Neural cell (in vitro differentiated cells): ENCODE measurements at regions not wholly inside any gene's neighbourhood (a gene's known extent, or its start where the extent isn't known, plus 50 kb on each side); places are given as distances from the start of the nearest gene placed in this dataset.

Experiments used
- EZH2 ChIP-seq: fragments of 200-600, 300-800 bp; shearing (Covaris generic), sonication (generic); IDR thresholded peaks from 2 replicates; pipeline ENCODE4 v1.6.1; 2014; ENCODE audit warnings: antibody characterized with exemption, low read length, borderline replicate concordance, mild to moderate bottlenecking; ENCODE audit not compliant: insufficient read depth, poor library complexity, severe bottlenecking
- POLR2AphosphoS5 ChIP-seq: IDR thresholded peaks from 2 replicates; pipeline ENCODE4 v1.6.1; 2012
- RAD21 ChIP-seq: fragments of 450-650 bp; conservative IDR thresholded peaks from 2 replicates; pipeline ENCODE4 v1.6.1; 2014; ENCODE audit warnings: antibody characterized with exemption, mild to moderate bottlenecking, moderate library complexity
- SMC3 ChIP-seq: fragments of 450-650 bp; conservative IDR thresholded peaks from 2 replicates; pipeline ENCODE4 v1.6.1; 2014; ENCODE audit warnings: antibody characterized with exemption, mild to moderate bottlenecking, moderate library complexity; ENCODE audit not compliant: poor library complexity
- TAF1 ChIP-seq: IDR thresholded peaks from 2 replicates; pipeline ENCODE4 v1.6.1; 2012; ENCODE audit warnings: low read depth
- TF ChIP-seq, protein P1 (sequence below): fragments of 450-650 bp; IDR thresholded peaks from 2 replicates; pipeline ENCODE4 v1.5.1; 2014; ENCODE audit warnings: antibody characterized with exemption, mild to moderate bottlenecking, moderate library complexity; ENCODE audit not compliant: poor library complexity, severe bottlenecking
- TF ChIP-seq, protein P2 (sequence below): IDR thresholded peaks from 2 replicates; pipeline ENCODE4 v1.6.1; 2012; ENCODE audit warnings: borderline replicate concordance

DNA sequence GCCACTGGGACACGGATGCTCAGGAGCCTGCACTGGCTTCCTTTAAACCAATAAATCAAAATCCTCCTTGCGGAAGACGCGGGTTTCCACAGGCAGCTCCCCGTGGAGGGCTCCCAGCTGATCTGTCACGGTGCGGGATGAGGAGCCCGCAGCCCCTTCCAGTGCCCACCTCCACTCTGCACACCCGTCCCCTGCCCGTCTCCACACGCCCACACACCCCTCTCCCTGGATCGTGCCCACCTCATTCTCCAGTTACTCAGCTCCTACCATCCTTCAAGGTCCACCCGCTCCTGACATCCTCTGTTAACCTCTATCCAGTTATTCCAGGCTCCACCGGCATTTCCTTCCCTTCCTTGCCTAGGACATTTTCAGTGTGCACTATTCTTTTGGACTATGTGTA lies 895.9 kb downstream of the TRIML1 start:
- TF ChIP-seq, protein P1, sequence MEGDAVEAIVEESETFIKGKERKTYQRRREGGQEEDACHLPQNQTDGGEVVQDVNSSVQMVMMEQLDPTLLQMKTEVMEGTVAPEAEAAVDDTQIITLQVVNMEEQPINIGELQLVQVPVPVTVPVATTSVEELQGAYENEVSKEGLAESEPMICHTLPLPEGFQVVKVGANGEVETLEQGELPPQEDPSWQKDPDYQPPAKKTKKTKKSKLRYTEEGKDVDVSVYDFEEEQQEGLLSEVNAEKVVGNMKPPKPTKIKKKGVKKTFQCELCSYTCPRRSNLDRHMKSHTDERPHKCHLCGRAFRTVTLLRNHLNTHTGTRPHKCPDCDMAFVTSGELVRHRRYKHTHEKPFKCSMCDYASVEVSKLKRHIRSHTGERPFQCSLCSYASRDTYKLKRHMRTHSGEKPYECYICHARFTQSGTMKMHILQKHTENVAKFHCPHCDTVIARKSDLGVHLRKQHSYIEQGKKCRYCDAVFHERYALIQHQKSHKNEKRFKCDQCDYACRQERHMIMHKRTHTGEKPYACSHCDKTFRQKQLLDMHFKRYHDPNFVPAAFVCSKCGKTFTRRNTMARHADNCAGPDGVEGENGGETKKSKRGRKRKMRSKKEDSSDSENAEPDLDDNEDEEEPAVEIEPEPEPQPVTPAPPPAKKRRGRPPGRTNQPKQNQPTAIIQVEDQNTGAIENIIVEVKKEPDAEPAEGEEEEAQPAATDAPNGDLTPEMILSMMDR: no peak
- no peak for TF ChIP-seq POLR2AphosphoS5
- TF ChIP-seq TAF1: no peak
- no peak for TF ChIP-seq EZH2
- no peak for TF ChIP-seq RAD21
- TF ChIP-seq, protein P2, sequence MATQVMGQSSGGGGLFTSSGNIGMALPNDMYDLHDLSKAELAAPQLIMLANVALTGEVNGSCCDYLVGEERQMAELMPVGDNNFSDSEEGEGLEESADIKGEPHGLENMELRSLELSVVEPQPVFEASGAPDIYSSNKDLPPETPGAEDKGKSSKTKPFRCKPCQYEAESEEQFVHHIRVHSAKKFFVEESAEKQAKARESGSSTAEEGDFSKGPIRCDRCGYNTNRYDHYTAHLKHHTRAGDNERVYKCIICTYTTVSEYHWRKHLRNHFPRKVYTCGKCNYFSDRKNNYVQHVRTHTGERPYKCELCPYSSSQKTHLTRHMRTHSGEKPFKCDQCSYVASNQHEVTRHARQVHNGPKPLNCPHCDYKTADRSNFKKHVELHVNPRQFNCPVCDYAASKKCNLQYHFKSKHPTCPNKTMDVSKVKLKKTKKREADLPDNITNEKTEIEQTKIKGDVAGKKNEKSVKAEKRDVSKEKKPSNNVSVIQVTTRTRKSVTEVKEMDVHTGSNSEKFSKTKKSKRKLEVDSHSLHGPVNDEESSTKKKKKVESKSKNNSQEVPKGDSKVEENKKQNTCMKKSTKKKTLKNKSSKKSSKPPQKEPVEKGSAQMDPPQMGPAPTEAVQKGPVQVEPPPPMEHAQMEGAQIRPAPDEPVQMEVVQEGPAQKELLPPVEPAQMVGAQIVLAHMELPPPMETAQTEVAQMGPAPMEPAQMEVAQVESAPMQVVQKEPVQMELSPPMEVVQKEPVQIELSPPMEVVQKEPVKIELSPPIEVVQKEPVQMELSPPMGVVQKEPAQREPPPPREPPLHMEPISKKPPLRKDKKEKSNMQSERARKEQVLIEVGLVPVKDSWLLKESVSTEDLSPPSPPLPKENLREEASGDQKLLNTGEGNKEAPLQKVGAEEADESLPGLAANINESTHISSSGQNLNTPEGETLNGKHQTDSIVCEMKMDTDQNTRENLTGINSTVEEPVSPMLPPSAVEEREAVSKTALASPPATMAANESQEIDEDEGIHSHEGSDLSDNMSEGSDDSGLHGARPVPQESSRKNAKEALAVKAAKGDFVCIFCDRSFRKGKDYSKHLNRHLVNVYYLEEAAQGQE: no peak
- TF ChIP-seq SMC3: no peak
